Activated gamma-delta T cell (primary cell): ENCODE measurements at regions not wholly inside any gene's neighbourhood (a gene's known extent, or its start where the extent isn't known, plus 50 kb on each side); places are given as distances from the start of the nearest gene placed in this dataset.
"Not testable (repeated sequence)": the region's sequence is repeated elsewhere in the genome, so short reads cannot be mapped to it uniquely, and the experiment has no call there.

Experiments used
- DNase-seq: peaks from one replicate; lab custom pipeline; 2025; lab: John Stamatoyannopoulos, UW

DNA sequence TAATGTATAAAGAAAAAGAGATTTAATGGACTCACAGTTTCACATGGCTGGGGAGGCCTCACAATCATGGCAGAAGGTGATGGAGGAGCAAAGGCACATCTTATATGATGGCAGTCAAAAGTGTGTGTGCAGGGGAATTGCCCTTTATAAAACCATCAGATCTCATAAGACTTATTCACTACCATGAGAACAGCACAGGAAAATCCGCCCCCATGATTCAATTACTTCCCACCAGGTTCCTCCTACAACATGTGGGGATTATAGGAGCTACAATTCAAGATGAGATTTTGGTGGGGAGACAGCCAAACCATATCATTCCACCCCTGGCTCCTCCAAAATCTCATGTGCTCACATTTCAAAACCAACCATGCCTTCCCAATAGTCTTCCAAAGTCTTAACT, 82.5 kb upstream of the ANKRD1 start:
- DNase-seq, result not testable (repeated sequence)

GRCh38 chr10:91005276-91005675, 84.4 kb upstream of the ANKRD1 start:
- DNase-seq, result not testable (repeated sequence)

DNA sequence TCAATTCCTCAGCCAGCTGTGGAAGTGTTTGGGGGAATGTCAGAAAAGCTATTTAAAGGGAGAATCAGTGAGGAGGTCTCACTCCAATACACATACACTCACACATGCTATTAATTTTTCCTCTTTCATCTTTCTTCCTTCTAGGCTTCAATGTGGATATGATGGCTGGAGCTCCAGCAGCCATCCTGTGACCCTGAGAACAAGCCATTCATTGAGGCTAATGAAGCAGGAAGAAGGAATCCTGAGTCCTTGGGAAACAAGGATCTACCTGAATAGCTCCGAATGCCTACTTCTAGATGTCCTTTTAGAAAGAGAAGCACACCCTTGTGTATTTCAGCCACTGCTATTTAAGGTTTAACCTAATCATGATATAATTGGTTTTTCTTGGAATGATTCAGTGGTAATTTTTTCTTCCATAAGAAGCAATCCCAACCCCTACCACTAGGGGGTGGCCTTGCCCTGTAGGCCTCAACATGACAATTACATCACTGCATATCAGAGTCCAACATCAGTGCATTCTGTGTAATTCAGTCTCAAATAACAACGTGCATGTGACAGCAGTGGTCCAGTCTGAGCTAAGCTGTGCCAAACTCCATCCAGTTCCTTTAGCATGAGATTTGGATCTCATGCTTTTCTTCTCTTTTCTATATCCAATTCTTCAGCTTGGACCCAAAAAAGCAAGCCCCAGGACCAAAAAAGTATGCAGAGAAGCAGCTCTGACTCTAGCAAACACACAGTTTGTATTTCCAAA, 85.3 kb upstream of the ANKRD1 start:
- DNase-seq, result no peak

DNA sequence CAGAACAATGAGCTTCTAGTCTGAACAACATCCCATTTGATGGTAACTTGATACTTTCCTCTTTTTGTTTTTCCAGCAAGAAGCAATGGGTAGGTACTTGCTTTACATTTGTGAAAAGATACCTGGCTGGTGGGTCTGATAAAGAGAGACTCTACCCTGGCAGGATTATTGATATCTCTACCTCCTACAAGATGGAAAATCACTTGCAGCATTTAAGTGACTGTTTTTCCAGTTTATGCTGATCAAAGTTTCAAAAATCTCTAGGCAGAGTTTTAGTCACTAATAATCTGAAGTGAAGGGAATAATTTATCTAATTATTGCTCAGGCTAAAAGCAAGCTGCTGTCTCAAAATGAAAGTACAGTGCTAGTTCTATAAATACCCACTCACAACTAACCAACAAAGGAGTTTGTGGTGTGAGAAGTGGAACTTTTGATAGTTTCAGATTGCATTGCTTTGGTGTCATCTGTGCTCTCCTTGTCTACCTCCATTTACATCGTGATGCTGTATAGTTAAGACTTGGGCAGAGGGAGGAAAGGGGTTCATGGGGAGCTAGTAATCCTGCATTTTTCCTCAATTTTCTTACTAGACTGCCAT, 86.0 kb upstream of the ANKRD1 start:
- no peak for DNase-seq

DNA sequence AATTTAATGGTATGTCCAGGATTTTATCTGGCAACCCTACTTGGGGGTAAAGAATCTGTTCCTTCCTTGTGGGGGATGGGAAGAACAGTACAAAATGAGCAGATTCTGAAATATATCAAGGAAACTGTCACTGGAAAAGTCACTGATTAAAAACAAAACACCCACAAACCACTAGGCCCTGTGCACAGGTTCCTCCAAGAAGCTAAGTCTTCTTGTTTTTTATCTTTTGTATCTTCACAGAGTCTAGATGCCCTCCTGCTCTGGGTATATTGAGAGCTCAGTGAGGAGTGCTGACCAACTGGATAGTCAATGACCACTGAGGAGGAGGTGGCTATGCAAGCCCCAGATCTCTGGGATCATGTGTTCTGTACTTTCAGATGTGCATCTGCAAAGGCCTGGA, 86.8 kb upstream of the ANKRD1 start:
- DNase-seq, result no peak

DNA sequence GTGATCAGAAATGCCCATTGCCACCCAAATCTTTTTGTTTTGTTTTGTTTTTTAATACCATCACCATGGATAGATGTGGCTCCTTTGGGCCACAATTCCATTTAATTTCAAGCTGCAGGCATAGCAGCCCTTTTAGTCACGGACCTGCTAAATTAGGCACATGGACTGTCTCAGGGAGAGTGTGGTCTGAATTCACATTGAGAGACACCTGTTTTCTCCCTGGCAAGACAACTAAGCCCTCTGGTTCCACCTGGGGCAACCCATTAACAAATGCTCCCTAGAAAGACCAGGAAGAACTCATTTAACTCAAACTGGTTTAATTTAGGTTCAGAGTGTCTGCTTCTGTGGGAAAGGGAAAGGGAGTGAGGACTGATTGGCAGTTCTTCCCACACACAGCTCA, 88.2 kb upstream of the ANKRD1 start:
- no peak for DNase-seq

GRCh38 chr10:91010952-91011351, 90.1 kb upstream of the ANKRD1 start:
- no peak for DNase-seq

DNA sequence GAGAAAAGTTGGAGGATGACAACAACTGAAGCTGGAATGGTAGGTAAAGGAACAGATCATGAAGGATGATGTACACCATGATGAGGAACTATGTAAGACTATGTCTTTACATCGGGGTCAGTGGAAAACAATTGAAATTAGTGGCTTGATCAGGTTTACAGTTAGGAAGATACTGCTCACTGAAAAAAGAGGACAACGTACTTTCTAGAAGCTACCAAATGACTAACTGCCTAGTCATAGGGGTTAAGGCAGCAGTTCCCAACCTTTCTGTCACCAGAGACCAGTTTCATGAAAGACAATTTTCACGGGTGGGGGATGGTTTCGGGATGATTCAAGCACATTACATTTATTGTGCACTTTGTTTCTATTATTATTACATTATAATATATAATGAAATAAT, 91.6 kb upstream of the ANKRD1 start:
- DNase-seq, result no peak

DNA sequence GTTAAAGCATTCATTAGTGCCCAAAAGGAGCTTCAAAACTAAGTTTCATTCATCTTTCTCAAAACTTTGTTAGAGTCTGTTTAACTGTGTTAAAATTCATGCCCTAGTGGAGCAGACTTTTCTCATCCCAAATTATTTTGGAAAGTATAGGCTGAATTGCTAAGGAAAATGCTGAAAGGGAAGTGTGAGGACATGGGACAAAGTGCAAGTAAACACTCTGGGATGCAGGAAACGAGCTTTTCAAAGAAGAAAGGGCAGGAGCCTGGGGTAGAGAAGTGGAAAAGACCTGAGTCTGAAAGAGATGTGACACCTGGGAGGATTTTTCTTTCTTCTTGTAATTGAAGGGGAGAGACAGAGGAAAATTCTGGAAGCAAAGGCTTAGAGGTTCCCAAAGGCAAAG, 93.1 kb upstream of the ANKRD1 start:
- no peak for DNase-seq

- DNase-seq, result no peak
Measured at GRCh38 chr10:91017198-91017597, 96.3 kb upstream of the ANKRD1 start.

DNA sequence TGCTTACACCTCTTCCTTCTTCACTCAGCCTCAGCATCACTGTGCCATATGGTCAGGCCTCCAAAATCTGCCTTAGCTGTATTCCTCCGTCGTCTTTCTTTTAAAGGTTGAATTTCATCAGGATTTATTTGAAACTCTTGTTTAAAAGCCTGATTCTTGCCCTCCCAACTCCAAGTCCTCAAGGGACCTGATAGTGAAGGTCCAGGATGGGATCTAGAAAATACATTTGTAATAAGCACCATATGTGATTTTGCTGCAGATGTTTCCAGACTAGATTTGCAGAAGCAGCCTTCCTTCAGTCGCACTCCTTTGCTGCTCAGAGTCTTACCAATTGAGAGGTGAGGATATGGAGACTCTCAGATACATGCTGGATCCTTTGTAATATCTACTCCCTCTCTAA, 101.0 kb upstream of the ANKRD1 start:
- no peak for DNase-seq

DNA sequence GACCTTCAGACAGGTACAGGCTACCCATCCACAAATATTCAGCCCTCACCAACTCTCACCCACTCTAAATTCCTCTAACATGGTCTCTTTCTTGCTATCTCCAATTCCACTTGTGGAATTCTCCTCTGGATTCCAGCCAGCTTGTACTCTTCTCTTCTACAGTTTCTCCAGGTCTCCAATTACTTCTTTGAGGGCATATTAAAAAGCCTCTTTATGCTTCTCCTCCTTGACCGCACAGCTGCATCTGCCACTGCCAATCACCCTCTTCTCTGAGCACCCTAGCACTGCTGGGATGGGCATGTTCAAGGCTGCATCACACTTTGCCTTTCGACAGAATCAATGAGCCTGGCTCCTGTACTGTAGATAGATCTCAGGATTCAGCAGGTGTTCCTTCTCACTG, 101.5 kb upstream of the ANKRD1 start:
- no peak for DNase-seq

- no peak for DNase-seq
Measured at GRCh38 chr10:91022924-91023699, 102.2 kb upstream of the ANKRD1 start.

GRCh38 chr10:91023700-91024398, 103.0 kb upstream of the ANKRD1 start:
- no peak for DNase-seq

- no peak for DNase-seq
Measured at GRCh38 chr10:91024541-91024940, 103.7 kb upstream of the ANKRD1 start.

DNA sequence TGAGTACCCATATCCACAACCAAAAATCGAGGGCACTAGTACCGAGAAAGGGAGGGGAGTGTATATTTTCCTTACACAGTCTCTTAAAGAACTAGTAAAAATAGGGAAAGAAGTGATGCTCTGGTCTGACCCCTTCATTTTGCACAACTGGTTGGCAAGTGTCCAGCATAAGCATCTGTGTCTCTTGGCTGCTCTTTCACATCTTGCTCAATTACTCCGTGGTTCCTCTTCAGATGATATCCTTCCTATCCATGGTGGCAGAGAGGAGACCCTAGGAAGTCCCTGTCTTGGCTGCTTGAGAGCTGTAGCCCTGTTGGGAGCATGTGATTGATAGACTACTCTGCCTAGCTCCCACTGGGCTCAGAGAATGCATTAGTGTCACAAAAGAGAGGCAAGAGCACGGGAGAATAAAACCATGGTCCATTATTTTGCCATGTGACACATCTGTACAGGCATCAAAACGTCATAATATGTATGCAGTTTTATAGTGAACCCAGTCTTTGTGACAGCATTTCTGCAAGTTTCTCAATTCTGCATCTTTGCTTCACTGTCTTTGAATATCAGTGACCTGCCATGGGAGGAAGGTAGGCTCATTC, 111.8 kb upstream of the ANKRD1 start:
- DNase-seq, result no peak

DNA sequence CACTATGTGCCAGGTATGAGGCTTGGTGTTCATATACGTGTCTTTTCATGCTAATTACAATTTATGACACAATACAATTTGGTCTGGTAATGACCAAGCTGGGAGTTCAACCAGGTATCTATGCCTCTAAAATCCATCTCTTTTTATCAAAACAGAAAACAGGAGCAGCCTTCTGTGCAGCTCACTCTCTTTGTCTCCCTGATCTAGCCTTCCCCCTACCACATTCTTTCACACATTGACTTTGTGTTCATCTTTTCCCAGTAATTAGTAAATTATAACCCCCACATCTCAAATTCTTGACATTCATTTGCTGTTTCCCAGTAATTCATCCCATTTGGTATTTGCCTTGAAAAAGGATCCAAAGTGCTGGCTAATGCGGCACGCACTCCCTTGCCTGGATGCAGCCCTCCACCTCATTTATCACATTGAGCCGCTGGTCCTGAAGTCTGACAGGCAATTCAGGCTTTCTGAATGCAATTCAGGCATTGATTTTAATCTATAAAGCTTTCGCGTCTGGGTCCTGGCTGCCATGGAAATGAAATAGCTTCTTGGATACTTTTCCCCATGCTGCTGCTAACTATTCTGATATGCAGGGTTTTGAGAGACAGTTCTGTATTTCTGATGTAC, 112.5 kb upstream of the ANKRD1 start:
- DNase-seq, result no peak

DNA sequence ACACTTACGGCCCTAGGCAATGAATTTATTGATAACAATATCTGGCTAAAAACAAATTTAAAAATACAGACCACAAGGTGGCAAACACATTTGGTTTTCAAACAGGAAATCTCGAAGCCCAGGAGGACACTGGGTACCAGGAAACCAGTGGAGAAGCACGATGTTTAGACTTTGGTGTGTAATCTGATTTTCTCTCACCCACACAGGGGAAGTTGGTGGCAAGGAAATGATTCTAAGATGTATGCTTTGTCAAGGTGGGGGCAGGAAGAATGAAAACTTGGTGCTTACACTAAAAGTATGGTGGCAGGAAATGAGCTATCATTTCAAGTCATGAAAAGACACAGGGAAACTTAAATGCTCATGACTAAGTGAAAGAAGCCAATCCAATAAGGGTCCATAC, 113.2 kb upstream of the ANKRD1 start:
- no peak for DNase-seq

DNA sequence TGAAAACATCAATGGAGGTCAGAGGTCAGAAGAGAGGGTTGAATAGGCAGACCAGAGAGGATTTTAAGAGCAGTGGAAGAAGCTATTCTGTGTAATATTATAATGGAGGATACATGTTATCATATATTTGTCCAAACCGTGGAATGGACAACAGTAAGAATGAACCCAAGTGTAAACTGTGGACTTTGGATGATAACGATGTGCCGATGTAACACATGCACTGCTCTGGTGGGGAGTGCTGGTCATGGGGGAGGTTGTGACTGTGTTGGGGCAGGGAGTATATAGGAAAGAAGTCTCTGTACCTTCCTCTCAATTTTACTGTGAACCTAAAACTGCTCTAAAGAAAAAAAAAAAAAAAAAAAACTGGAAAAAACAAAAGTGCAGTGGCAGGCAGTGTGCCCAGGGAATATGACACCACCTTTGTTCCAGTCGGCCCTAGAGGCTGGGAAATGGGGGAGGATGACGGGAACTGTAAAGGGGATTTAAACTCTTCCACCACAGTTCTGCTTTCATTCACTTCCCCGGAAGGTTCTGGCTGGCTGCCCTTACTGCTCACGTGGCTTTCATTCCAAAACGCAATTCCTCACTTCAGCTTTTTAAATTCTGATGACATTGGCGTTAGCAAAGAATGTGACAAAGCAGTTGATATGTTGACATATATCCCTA, 113.7 kb upstream of the ANKRD1 start:
- DNase-seq, result no peak

DNA sequence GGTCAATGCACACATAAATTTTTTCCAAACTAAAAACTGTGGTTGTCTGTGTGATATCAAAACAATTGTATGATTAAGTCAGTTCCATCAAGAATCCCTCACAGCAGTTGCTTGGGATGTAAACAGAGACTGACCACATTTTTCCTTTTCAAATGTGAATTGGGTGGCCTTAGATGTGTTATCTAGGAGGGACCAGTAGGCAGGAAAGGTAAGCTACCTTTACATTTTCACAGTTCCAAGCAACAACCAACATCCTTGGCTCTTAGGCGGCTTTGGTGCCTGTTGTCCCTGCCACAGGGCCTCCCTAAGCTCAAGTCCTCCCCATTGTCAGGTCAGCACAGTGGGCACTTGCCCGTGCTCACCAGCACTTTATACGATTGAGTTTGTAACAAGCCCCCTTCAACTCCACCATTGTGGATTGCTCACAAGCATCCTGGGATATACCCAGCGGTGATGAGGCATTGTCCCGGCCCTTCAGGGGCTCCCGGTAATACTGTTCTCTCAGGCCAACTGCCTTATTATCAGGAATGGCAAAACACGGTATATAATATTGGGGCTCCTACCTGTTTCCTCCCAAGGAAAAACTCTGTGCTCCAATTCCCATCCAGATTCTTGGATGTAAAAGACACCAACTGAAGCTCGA, 114.9 kb upstream of the ANKRD1 start:
- DNase-seq, result no peak
